ENCODE measurements at regions not wholly inside any gene's neighbourhood (a gene's known extent, or its start where the extent isn't known, plus 50 kb on each side); places are given as distances from the start of the nearest gene placed in this dataset.

GRCh38 chr6:19042420-19042819 is 655.3 kb downstream of the RNF144B start:
- no peak for DNase-seq

- DNase-seq: no peak
Measured at GRCh38 chr6:19050765-19051164, 663.6 kb downstream of the RNF144B start.

GRCh38 chr6:19052219-19052618 is 665.1 kb downstream of the RNF144B start:
- no peak for DNase-seq

- no peak for DNase-seq
Measured at GRCh38 chr6:19059102-19059501, 672.0 kb downstream of the RNF144B start.

- no peak for DNase-seq
Measured at GRCh38 chr6:19067165-19067564, 680.0 kb downstream of the RNF144B start.

- DNase-seq: no peak
Measured at GRCh38 chr6:19070520-19070919, 683.4 kb downstream of the RNF144B start.

- no peak for DNase-seq
Measured at GRCh38 chr6:19083801-19084200, 696.7 kb downstream of the RNF144B start.

- DNase-seq: no peak
Measured at GRCh38 chr6:19086480-19086879, 699.3 kb downstream of the RNF144B start.

- DNase-seq: no peak
Measured at GRCh38 chr6:19087296-19087695, 700.1 kb downstream of the RNF144B start.

GRCh38 chr6:19087897-19088296 is 700.7 kb downstream of the RNF144B start:
- no peak for DNase-seq

GRCh38 chr6:19100752-19101151 is 713.6 kb downstream of the RNF144B start:
- DNase-seq: no peak

- DNase-seq: no peak
Measured at GRCh38 chr6:19102936-19103335, 715.8 kb downstream of the RNF144B start.

GRCh38 chr6:19107468-19107867 is 720.3 kb downstream of the RNF144B start:
- DNase-seq: no peak

GRCh38 chr6:19121521-19121920 is 715.6 kb upstream of the ID4 start:
- DNase-seq: no peak

- no peak for DNase-seq
Measured at GRCh38 chr6:19127081-19127480, 710.1 kb upstream of the ID4 start.

GRCh38 chr6:19128701-19129100 is 708.5 kb upstream of the ID4 start:
- DNase-seq: no peak

- DNase-seq: no peak
Measured at GRCh38 chr6:19135706-19136105, 701.5 kb upstream of the ID4 start.

GRCh38 chr6:19137505-19137904 is 699.7 kb upstream of the ID4 start:
- no peak for DNase-seq

GRCh38 chr6:19142275-19142674 is 694.9 kb upstream of the ID4 start:
- DNase-seq: no peak

GRCh38 chr6:19150307-19150706 is 686.9 kb upstream of the ID4 start:
- no peak for DNase-seq

GRCh38 chr6:19153270-19153980 is 683.7 kb upstream of the ID4 start:
- DNase-seq: no peak

GRCh38 chr6:19153981-19154295 is 683.2 kb upstream of the ID4 start:
- DNase-seq: no peak

- DNase-seq: no peak
Measured at GRCh38 chr6:19156443-19156842, 680.7 kb upstream of the ID4 start.

- DNase-seq: no peak
Measured at GRCh38 chr6:19157486-19157885, 679.7 kb upstream of the ID4 start.

- DNase-seq: no peak
Measured at GRCh38 chr6:19158586-19158985, 678.6 kb upstream of the ID4 start.

GRCh38 chr6:19159089-19159488 is 678.1 kb upstream of the ID4 start:
- DNase-seq: no peak

All from activated naive CD4-positive, alpha-beta T cell (primary cell).